NB4 (cell line): ENCODE measurements at regions not wholly inside any gene's neighbourhood (a gene's known extent, or its start where the extent isn't known, plus 50 kb on each side); places are given as distances from the start of the nearest gene placed in this dataset.

Experiments
- DNase-seq: peaks from one replicate; pipeline ENCODE4 v3.0.0; 2010; ENCODE audit warnings: low read depth
- H3K4me3 ChIP-seq: one replicate; pipeline ENCODE4 v1.5.1; 2011; ENCODE audit warnings: mild to moderate bottlenecking, low read depth, low read length, moderate library complexity
- CTCF ChIP-seq: IDR thresholded peaks from one replicate; pipeline ENCODE4 v1.5.1; 2012; ENCODE audit warnings: low read depth, low read length
- MAX ChIP-seq: IDR thresholded peaks from 2 replicates; pipeline ENCODE4 v1.6.1; 2011; ENCODE audit warnings: low read depth, low read length
- MYC ChIP-seq: IDR thresholded peaks from 2 replicates; pipeline ENCODE4 v1.6.1; 2011; ENCODE audit warnings: low read depth, low read length
- POLR2A ChIP-seq: IDR thresholded peaks from 2 replicates; pipeline ENCODE4 v1.6.1; 2011; ENCODE audit warnings: mild to moderate bottlenecking; ENCODE audit not compliant: insufficient read length; ENCODE audit errors: extremely low read depth

GRCh38 chr18:75489493-75490190 is 62.1 kb upstream of the SMIM21 start:
- TF ChIP-seq CTCF (no peak), MYC (no peak), POLR2A (no peak), MAX (no peak)
- H3K4me3 ChIP-seq: no peak overlapping the region
- DNase-seq: no peak

GRCh38 chr18:75483662-75484061 is 56.2 kb upstream of the SMIM21 start:
- no peak for TF ChIP-seq MYC
- TF ChIP-seq MAX: no peak
- DNase-seq: no peak
- H3K4me3 ChIP-seq: no peak overlapping the region

GRCh38 chr18:75482880-75483279 is 55.4 kb upstream of the SMIM21 start:
- no peak for DNase-seq

GRCh38 chr18:75480487-75480886 is 53.0 kb upstream of the SMIM21 start:
- no peak for DNase-seq
- TF ChIP-seq POLR2A: no peak
- no peak for TF ChIP-seq MYC
- TF ChIP-seq CTCF: no peak
- H3K4me3 ChIP-seq: no peak overlapping the region

More at GRCh38 chr18:75482880-75483279, 55.4 kb upstream of the SMIM21 start:
- no peak overlapping the region for H3K4me3 ChIP-seq
- no peak for TF ChIP-seq POLR2A
- no peak for TF ChIP-seq MAX
- no peak for TF ChIP-seq CTCF
- TF ChIP-seq MYC: no peak

GRCh38 chr18:75478996-75479880 is 51.7 kb upstream of the SMIM21 start:
- peak; percentile 38 for TF ChIP-seq CTCF
- TF ChIP-seq MAX: no peak
- DNase-seq: peak; percentile 60
- no peak overlapping the region for H3K4me3 ChIP-seq

GRCh38 chr18:75477900-75478299 is 50.4 kb upstream of the SMIM21 start:
- no peak for TF ChIP-seq CTCF
- peak; percentile 70 for DNase-seq

More at GRCh38 chr18:75477900-75478299, 50.4 kb upstream of the SMIM21 start:
- H3K4me3 ChIP-seq: no peak overlapping the region
